CD14-positive monocyte (primary cell): ENCODE measurements at regions not wholly inside any gene's neighbourhood (a gene's known extent, or its start where the extent isn't known, plus 50 kb on each side); places are given as distances from the start of the nearest gene placed in this dataset.

Experiments
- DNase-seq, 3 donors: peaks; one replicate each; pipeline ENCODE4 v3.0.0-alpha.2; 2011 to 2022
- H2AFZ ChIP-seq: 2 replicates; pipeline ENCODE4 v1.6.0; 2012; ENCODE audit warnings: mild to moderate bottlenecking, low read depth, low read length, inconsistent platforms; ENCODE audit not compliant: insufficient read depth, poor library complexity, severe bottlenecking
- H3K27ac ChIP-seq, 2 donors: 1 replicate in 1 of 2; 2 replicates in 1 of 2; pipeline ENCODE4 v1.5.1; 2012 to 2013; ENCODE audit warnings: low read length in 2 of 2, control low read depth in 1 of 2, inconsistent platforms in 1 of 2, low read depth in 1 of 2, mild to moderate bottlenecking in 1 of 2
- H3K27me3 ChIP-seq, 2 donors: one replicate each; pipeline versions ENCODE4 v1.6.0 to v1.6.1; 2011 to 2013; ENCODE audit warnings: low read length in 2 of 2; ENCODE audit not compliant: control insufficient read depth in 2 of 2, insufficient read depth in 2 of 2
- H3K36me3 ChIP-seq, 2 donors: replicated peaks in 1 of 2; 1 replicate in 1 of 2; 2 replicates in 1 of 2; pipeline versions ENCODE4 v1.5.1 to v1.6.1; 2012 to 2013; ENCODE audit warnings: low read length in 2 of 2, control low read depth in 1 of 2, inconsistent platforms in 1 of 2, mild to moderate bottlenecking in 1 of 2; ENCODE audit not compliant: insufficient read depth in 2 of 2, control insufficient read depth in 1 of 2
- H3K4me1 ChIP-seq, 2 donors: 1 replicate in 1 of 2; 2 replicates in 1 of 2; pipeline versions ENCODE4 v1.5.1 to v1.6.1; 2012 to 2013; ENCODE audit warnings: low read length in 2 of 2, control low read depth in 1 of 2, inconsistent platforms in 1 of 2, mild to moderate bottlenecking in 1 of 2, moderate library complexity in 1 of 2; ENCODE audit not compliant: insufficient read depth in 2 of 2, control insufficient read depth in 1 of 2
- H3K4me2 ChIP-seq: replicated peaks from 2 replicates; pipeline ENCODE3; 2012; ENCODE audit warnings: low read length, moderate library complexity, mild to moderate bottlenecking; ENCODE audit not compliant: poor library complexity, severe bottlenecking; ENCODE audit errors: extremely low read depth
- H3K4me3 ChIP-seq, 3 experiments: fragments of 200-600 bp in 1 of 3; sonication (generic) in 1 of 3; replicated peaks in 1 of 3; 1 replicate in 2 of 3; 2 replicates in 1 of 3; pipeline ENCODE4 v1.5.1; 2011 to 2013; ENCODE audit warnings: low read length in 3 of 3, mild to moderate bottlenecking in 3 of 3, control low read depth in 2 of 3, low read depth in 2 of 3, inconsistent platforms in 1 of 3, moderate library complexity in 1 of 3
- H3K79me2 ChIP-seq: 2 replicates; pipeline ENCODE4 v1.6.0; 2012; ENCODE audit warnings: mild to moderate bottlenecking, control low read depth, inconsistent platforms, low read length, moderate library complexity; ENCODE audit not compliant: insufficient read depth
- H3K9ac ChIP-seq: 2 replicates; pipeline ENCODE4 v1.6.0; 2017; ENCODE audit warnings: low read length, mild to moderate bottlenecking; ENCODE audit not compliant: insufficient read depth, poor library complexity, severe bottlenecking
- H3K9me3 ChIP-seq, 2 donors: replicated peaks in 1 of 2; 1 replicate in 1 of 2; 2 replicates in 1 of 2; pipeline versions ENCODE4 v1.5.1 to v1.6.1; 2012 to 2013; ENCODE audit warnings: low read length in 2 of 2, control low read depth in 1 of 2; ENCODE audit not compliant: control insufficient read depth in 1 of 2, insufficient read depth in 1 of 2
- H4K20me1 ChIP-seq: 2 replicates; pipeline ENCODE4 v1.6.0; 2012; ENCODE audit warnings: mild to moderate bottlenecking, low read length, control low read depth, moderate library complexity; ENCODE audit not compliant: insufficient read depth
- H3K27ac Mint-ChIP-seq, 7 donors: one replicate each; pipeline ENCODE4 v1.8.0; 2020; ENCODE audit warnings: mild to moderate bottlenecking in 7 of 7, mixed read lengths in 7 of 7, moderate library complexity in 6 of 7, inconsistent platforms in 2 of 7
- H3K27me3 Mint-ChIP-seq, 3 donors: one replicate each; pipeline ENCODE4 v1.8.0; 2021 to 2022; ENCODE audit warnings: low read depth in 3 of 3, mild to moderate bottlenecking in 3 of 3, mixed read lengths in 3 of 3, moderate library complexity in 3 of 3, inconsistent platforms in 1 of 3
- H3K36me3 Mint-ChIP-seq, 2 donors: one replicate each; pipeline ENCODE4 v1.8.0; 2020; ENCODE audit warnings: mixed read lengths in 2 of 2, inconsistent platforms in 1 of 2, mild to moderate bottlenecking in 1 of 2
- H3K4me1 Mint-ChIP-seq: one replicate; pipeline ENCODE4 v1.8.0; 2020; ENCODE audit warnings: mild to moderate bottlenecking, mixed read lengths
- H3K4me3 Mint-ChIP-seq, 2 donors: one replicate each; pipeline ENCODE4 v1.8.0; 2020; ENCODE audit warnings: mild to moderate bottlenecking in 2 of 2, mixed read lengths in 2 of 2, moderate library complexity in 1 of 2
- H3K9me3 Mint-ChIP-seq, 7 donors: one replicate each; pipeline ENCODE4 v1.8.0; 2020 to 2022; ENCODE audit warnings: mixed read lengths in 7 of 7, mild to moderate bottlenecking in 6 of 7, moderate library complexity in 6 of 7, inconsistent platforms in 2 of 7
- CTCF ChIP-seq: fragments of 200-600 bp; IDR thresholded peaks from one replicate; pipeline ENCODE4 v1.8.0; 2022; ENCODE audit warnings: antibody characterized with exemption, mild to moderate bottlenecking
- WGBS: methylation state at CpG from one replicate; pipeline ENCODE4 v1.1.5; 2013; ENCODE audit warnings: missing lambda C conversion rate; ENCODE audit not compliant: insufficient coverage; 5-methylcytosine and 5-hydroxymethylcytosine counted together
- intact Hi-C, 2 donors: fragments of 100-400 bp; cut with micrococcal nuclease; formaldehyde crosslinking; loops; one replicate each; pipeline versions ENCODE4 v1.15.0 to v1.15.1; 2023

DNA sequence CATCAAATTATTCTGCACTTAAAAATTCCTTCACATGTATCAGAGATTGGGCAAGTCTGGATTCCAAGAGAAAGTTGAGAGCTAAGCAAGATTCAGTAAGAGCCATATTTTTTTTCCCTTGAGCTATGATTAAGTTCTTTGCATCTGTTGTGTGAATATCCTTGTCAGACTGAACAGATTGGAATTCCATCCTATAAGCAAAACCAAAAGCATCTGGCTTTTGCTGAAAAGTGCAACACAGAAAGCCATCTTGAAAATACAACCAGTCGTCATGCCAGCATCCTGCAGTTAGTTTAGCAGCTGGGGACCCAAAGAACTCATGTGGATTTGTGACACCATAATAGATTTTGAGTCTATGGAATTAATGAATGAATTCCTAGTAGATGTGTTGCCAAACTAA lies 316.9 kb downstream of the MTRR start:
- WGBS: no CpG with 5 or more reads among the region's 1 CpG
- no peak overlapping the region for H3K4me2 ChIP-seq
- intact Hi-C loops: no loop called here
- Mint-ChIP-seq H3K4me3 (no peak overlapping the region), H3K36me3 (no peaks in the 10 kb centered on the region), H3K27ac (no peak overlapping the region), H3K9me3 (peaks cover 7 to 23% (median 14%) of the 10 kb centered on the region in 7 donors), H3K4me1 (no peaks in the 10 kb centered on the region), H3K27me3 (peaks cover 0 to 2% (median 2%) of the 10 kb centered on the region in 3 donors)
- no peak overlapping the region for H3K4me3 ChIP-seq
- H3K27me3 ChIP-seq: no peaks in the 10 kb centered on the region
- H4K20me1 ChIP-seq: no peaks in the 10 kb centered on the region
- no peak for DNase-seq
- no peak overlapping the region for H2AFZ ChIP-seq
- H3K27ac ChIP-seq: no peak overlapping the region
- H3K4me1 ChIP-seq: no peaks in the 10 kb centered on the region
- no peak for TF ChIP-seq CTCF
- peaks cover 22 to 23% of the 10 kb centered on the region in 2 donors for H3K9me3 ChIP-seq
- H3K9ac ChIP-seq: no peak overlapping the region
- H3K79me2 ChIP-seq: no peaks in the 10 kb centered on the region
- H3K36me3 ChIP-seq: no peaks in the 10 kb centered on the region

- no peak overlapping the region for H2AFZ ChIP-seq
- no peak for DNase-seq
- peaks cover 0 to 9% of the 10 kb centered on the region in 2 donors for H3K4me1 ChIP-seq
- Mint-ChIP-seq H3K4me3 (no peak overlapping the region), H3K9me3 (peaks cover 15 to 40% (median 30%) of the 10 kb centered on the region in 7 donors), H3K27me3 (peaks cover 0 to 2% (median 0%) of the 10 kb centered on the region in 3 donors), H3K27ac (no peak overlapping the region), H3K4me1 (peaks cover 8% of the 10 kb centered on the region), H3K36me3 (no peaks in the 10 kb centered on the region)
- TF ChIP-seq CTCF: no peak
- no peaks in the 10 kb centered on the region for H3K36me3 ChIP-seq
- H3K27ac ChIP-seq: no peak overlapping the region
- no peak overlapping the region for H3K4me2 ChIP-seq
- no peak overlapping the region for H3K9ac ChIP-seq
- H3K9me3 ChIP-seq: peaks cover 35 to 54% of the 10 kb centered on the region in 2 donors
- no peak overlapping the region for H3K4me3 ChIP-seq
- H3K27me3 ChIP-seq: no peaks in the 10 kb centered on the region
- no peaks in the 10 kb centered on the region for H3K79me2 ChIP-seq
- H4K20me1 ChIP-seq: no peaks in the 10 kb centered on the region
- WGBS: 100% methylated on average over 1 of the region's 6 CpGs
- intact Hi-C loops: no loop called here
Observed at GRCh38 chr5:8188874-8189565, 320.1 kb downstream of the MTRR start.
